GM19238 (cell line): ENCODE measurements at regions not wholly inside any gene's neighbourhood (a gene's known extent, or its start where the extent isn't known, plus 50 kb on each side); places are given as distances from the start of the nearest gene placed in this dataset.
"Not testable (repeated sequence)": the region's sequence is repeated elsewhere in the genome, so short reads cannot be mapped to it uniquely, and the experiment has no call there.

ENCODE experiments used
- DNase-seq: peaks from one replicate; pipeline ENCODE4 v3.0.0; 2011; ENCODE audit warnings: low spot score; ENCODE audit not compliant: insufficient read length

- DNase-seq = no peak
Observed at GRCh38 chr2:14494759-14495158, 137.8 kb upstream of the LRATD1 start.

DNA sequence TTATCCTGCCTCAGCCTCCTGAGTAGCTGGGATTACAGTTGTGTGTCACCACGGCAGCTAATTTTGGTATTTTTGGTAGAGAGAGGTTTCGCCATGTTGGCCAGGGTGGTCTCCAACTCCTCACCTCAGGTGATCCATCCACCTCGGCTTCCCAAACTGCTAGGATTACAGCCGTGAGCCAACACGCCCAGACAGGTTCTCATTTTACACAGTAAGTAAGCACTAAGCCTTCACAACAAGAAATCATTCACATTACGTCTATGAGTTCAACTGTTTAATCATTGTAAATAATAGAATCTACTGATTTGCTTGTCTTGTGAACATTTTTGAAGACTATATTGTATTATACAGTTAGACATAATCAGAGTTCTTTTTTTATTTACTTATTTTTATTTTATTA is 131.5 kb upstream of the LRATD1 start:
- no peak for DNase-seq

DNA sequence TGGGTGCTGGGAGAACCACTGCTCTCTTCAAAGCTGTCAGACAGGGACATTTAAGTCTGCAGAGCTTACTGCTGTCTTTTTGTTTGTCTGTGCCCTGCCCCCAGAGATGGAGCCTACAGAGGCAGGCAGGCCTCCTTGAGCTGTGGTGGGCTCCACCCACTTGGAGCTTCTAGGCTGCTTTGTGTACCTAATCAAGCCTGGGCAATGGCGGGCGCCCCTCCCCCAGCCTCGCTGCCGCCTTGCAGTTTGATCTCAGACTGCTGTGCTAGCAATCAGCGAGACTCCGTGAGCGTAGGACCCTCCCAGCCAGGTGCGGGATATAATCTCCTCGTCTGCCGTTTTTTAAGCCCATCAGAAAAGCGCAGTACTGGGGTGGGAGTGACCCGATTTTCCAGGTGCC is 125.6 kb upstream of the LRATD1 start:
- not testable (repeated sequence) for DNase-seq

DNA sequence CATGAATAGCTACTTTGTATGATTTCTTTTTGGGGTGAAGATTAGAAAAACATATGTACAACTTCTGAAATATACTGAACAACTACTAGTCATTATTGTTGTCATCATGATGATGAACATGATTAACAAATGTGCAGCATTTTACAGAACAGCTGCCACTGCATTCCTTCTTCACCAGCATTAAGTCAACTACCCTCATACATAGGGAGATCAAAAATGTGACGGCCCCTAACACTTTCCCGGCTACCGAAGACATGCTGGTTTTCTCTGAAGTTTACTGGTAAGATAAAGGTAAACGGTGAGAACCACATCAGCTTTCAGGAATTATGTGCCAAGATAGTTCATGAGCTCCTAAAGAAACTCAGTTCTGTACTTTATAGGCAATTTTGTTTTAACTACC is 121.0 kb upstream of the LRATD1 start:
- DNase-seq = no peak

- no peak for DNase-seq
Observed at GRCh38 chr2:14513903-14514302, 118.6 kb upstream of the LRATD1 start.

DNA sequence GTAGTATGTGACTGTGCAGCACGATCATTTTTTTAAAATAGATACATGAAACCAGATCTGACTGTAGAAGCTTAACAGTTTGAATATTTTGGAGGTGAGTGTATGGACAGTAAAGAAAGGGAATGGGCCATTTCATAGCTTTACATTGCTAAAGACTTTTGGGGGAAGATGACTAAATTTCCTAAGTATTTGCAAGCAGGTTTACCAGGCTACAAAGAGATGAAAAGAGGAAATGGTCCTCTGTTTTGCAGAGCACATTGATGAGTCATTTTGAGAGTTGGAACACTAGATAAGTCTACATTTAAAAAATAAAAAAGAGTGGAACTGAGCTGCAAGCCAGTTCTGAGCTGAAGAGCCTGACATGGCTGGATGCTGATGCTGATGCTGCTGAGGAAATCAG is 115.7 kb upstream of the LRATD1 start:
- DNase-seq = no peak

DNA sequence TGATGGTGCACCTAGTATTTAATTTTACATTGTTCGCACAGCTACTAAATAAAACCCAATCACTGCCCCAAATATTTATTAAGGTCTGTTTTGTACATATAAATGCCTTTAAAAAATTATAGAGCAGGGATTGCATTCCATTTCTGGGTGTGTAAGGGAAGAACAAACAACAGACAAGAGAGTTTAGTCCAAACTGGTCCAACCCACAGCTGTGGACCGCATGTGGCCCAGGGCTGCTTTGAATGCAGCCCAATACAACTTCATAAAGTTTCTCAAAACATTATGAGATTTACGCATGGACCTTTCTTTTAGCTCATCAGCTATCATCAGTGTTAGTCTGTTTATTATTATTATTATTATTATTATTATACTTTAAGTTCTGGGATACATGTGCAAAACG is 114.8 kb upstream of the LRATD1 start:
- DNase-seq = no peak

DNA sequence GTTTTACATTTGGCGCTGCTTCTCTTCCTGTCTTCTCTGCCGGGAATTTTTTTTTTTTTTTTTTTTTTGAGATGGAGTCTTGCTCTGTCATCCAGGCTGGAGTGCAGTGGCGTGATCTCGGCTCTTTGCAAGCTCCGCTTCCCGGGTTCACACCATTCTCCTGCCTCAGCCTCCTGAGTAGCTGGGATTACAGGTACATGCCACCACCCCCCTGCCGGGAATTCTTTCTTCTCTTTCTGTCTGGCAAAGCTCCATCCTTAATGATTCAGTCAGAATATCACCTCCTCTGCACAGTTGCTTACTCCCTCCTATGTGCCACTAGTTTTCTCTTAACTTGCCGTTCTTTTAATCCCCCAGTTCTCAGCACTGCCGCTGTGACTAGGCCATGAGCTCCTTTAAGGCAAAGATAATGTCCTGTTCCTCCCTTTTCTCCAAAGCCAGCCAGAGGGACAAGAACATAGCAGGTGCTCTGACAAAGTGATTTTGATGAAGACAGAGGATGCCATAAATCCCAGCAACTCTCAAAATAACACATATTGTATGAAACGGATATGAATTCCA is 112.1 kb upstream of the LRATD1 start:
- DNase-seq = no peak

DNA sequence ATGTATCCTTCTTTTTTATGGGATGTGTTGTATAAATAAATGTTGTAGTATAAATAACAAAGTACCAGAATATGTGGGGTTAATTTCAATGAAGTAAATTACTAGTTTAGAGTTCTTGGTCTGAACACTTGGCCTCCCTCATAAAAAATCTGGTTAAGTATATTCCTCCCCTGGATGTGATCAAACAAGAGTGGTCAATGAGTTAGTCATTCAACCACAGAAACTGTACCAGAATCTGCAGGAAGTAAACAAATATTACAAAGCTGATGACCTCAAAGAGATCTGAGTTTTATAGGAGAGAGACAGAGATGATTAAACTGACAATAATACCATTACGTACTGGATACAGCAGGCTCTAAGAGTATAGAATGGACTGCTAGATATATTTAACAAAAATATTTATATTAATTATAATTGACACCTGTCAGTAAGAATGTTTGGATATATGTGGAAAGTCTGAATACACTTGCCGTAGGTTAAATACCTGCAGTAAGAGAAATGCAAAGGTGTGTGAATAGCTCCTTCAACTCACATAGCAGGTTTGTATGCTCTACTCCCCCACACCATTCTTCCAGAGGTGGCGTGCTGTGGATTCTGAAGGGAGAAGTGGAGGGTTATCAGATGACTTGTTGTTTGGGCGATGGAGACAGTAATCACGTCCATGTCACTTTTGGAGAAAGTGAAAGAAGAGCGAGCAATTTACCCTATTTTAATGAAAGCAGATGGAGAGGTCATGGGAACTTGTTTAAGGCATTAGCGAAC is 108.3 kb upstream of the LRATD1 start:
- no peak for DNase-seq

GRCh38 chr2:14524803-14525080 is 107.8 kb upstream of the LRATD1 start:
- DNase-seq = no peak

- no peak for DNase-seq
Observed at GRCh38 chr2:14530506-14530905, 102.0 kb upstream of the LRATD1 start.

DNA sequence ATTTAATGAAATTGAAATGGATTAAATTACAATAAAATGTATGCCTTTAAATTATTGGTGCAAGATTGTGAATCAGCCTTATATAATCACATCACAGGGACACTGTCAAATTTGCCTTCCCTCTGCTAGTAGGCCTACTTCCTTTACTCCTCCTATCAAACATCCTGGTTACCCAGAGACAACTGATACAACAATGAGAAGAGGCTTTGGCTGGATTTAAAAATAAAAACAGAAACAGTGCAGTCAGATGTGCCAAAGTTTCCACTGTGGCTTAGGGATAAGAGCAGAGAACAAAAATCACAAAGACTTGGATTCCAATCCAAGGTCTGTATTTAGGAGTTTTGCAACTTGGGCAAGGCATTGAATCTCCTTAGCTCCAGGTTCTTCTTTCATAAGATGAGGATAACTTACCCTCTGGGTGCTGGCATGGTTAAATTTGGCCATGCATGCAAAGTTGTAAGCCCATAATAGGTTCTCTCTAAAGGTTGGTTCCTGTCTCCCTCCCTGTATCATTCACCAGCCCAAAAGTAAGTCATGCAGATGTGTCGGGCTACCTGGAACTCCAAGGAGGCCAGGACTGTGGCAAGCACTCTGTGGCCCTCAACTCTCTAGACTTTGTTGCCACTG is 99.3 kb upstream of the LRATD1 start:
- DNase-seq = no peak

- no peak for DNase-seq
Observed at GRCh38 chr2:14535156-14535555, 97.4 kb upstream of the LRATD1 start.

DNA sequence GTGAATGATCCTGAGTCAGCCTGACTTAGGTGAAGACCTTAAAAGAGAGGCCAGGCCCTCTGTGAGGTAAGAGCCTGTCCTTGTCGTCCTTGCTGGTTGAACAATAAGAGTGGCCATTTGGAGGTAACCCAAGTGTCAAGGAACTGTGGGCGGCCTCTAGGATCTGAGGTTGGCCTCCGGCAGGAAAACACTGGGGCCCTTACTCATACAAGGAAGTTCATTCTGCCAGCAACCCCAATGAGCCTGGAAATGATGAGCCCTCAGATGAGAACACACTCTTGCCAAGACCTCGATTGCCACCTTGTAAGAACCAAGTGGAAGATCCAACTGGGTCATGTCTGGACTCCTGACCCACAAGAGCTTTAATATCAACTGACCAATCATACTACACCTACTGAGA is 95.5 kb upstream of the LRATD1 start:
- no peak for DNase-seq

DNA sequence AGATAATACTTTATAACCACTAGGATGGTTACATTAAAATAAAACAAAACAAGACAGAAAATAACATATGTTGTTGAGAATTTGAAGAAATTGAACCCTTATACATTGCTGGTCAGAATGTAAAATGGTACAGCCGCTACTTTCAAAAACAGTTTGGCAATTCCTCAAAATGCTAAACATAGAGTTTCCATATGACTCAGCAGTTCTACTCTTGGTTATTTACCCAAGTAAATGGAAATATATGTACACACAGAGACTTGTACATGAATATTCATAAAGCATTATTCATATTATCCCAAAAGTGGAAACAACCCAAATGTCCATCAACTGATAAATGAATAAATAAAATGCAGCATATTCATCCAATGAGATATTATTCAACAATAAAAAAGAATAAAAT is 92.5 kb upstream of the LRATD1 start:
- DNase-seq = no peak

- DNase-seq = no peak
Observed at GRCh38 chr2:14543284-14543683, 89.2 kb upstream of the LRATD1 start.

DNA sequence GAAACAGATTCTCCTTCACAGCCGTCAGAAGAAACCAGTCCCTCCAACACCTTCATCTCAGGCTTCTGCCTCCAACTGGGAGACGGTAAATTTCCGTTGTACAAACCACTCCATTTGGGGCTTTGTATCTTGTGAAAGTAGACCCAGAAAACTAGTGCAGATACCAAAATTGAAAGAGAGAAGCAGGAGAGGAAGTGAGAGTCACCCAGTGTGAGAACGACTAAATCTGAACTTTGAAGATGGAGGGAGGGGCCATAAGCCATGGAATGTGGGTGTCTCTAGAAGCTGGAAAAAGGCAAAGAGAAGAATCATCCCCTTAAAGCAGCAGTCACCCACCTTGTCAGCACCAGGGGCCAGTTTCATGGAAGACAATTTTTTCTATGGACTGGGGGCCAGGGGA is 88.3 kb upstream of the LRATD1 start:
- DNase-seq = no peak

GRCh38 chr2:14547830-14548229 is 84.7 kb upstream of the LRATD1 start:
- no peak for DNase-seq

- no peak for DNase-seq
Observed at GRCh38 chr2:14550658-14551057, 81.9 kb upstream of the LRATD1 start.

- DNase-seq = no peak
Observed at GRCh38 chr2:14551069-14551468, 81.4 kb upstream of the LRATD1 start.

GRCh38 chr2:14552286-14552685 is 80.2 kb upstream of the LRATD1 start:
- DNase-seq = no peak

- DNase-seq = no peak
Observed at GRCh38 chr2:14552818-14553217, 79.7 kb upstream of the LRATD1 start.

DNA sequence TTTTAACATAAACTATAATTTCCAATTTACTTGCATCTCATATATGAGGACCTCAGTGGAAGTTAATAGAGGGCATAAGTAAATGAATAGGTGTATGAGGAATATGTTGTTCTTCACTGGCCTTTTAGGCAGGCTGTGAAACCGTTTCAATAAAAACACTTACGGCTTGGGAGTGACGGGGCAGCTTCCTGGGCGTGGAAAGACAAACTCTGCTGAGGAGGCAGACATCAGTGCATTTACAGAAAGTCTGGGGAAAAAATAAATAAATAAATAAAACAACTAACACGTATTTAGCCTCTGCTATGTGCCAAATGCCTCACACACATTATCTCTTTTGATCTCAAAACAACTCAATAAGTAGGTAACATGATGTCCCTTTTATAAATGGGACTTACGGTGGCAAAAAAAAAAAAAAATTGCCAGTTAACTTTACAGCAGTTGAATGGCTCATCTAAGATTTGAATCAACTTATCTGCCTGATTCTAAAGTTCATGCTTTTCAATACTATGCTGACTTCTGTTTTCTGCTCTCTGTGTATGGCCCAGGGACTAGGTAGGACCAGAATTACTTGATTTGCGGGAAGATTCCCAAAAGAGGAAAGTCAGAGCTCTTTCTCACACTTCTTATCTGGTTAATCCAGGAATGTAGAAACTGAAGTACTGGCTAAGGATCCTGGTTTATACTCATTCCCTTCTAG is 77.5 kb upstream of the LRATD1 start:
- DNase-seq = no peak
